ENCODE measurements at regions not wholly inside any gene's neighbourhood (a gene's known extent, or its start where the extent isn't known, plus 50 kb on each side); places are given as distances from the start of the nearest gene placed in this dataset.

- no peak for TF ChIP-seq POLR2AphosphoS5 (IDR thresholded peaks at IDR 0.05)
- no peak for TF ChIP-seq CTCF (IDR thresholded peaks at IDR 0.05)
- TF ChIP-seq POLR2A (IDR thresholded peaks at IDR 0.05): no peak
These were observed 90.8 kb upstream of the CNTN6 start for GRCh38 chr3:1002010-1002409.

Data from sigmoid colon (tissue), 4 donors.